BLaER1 treated with 17β-estradiol and CSF1 and Interleukin-3, amounts not matched to agents 10 nM and 100 nM (cell line): ENCODE measurements at regions not wholly inside any gene's neighbourhood (a gene's known extent, or its start where the extent isn't known, plus 50 kb on each side); places are given as distances from the start of the nearest gene placed in this dataset.

ENCODE experiments used
- H3K27ac ChIP-seq, 11 experiments: shearing (Covaris generic); formaldehyde crosslinking; 2 replicates each; pipeline ENCODE4 v1.8.1; 2022
- H3K27me3 ChIP-seq, 11 experiments: shearing (Covaris generic); formaldehyde crosslinking; 2 replicates each; pipeline ENCODE4 v1.8.1; 2022
- H3K36me3 ChIP-seq, 11 experiments: shearing (Covaris generic); formaldehyde crosslinking; 2 replicates each; pipeline ENCODE4 v1.8.1; 2022
- H3K4me1 ChIP-seq, 10 experiments: shearing (Covaris generic); formaldehyde crosslinking; 2 replicates each; pipeline ENCODE4 v1.8.1; 2022
- H3K4me2 ChIP-seq, 11 experiments: shearing (Covaris generic); formaldehyde crosslinking; 2 replicates each; pipeline ENCODE4 v1.8.1; 2022
- H3K4me3 ChIP-seq, 10 experiments: shearing (Covaris generic); formaldehyde crosslinking; 2 replicates each; pipeline ENCODE4 v1.8.1; 2022
- H3K9ac ChIP-seq, 11 experiments: shearing (Covaris generic); formaldehyde crosslinking; 2 replicates each; pipeline ENCODE4 v1.8.1; 2022
- H3K9me3 ChIP-seq, 11 experiments: shearing (Covaris generic); formaldehyde crosslinking; replicated peaks in 1 of 11; 2 replicates each; pipeline ENCODE4 v1.8.1; 2022
- H4K20me1 ChIP-seq, 11 experiments: shearing (Covaris generic); formaldehyde crosslinking; 2 replicates each; pipeline ENCODE4 v1.8.1; 2022
- Cebpa-rat ChIP-seq, 11 experiments: shearing (Covaris generic); IDR thresholded peaks; 2 replicates each; pipeline ENCODE4 v1.8.1; 2022

DNA sequence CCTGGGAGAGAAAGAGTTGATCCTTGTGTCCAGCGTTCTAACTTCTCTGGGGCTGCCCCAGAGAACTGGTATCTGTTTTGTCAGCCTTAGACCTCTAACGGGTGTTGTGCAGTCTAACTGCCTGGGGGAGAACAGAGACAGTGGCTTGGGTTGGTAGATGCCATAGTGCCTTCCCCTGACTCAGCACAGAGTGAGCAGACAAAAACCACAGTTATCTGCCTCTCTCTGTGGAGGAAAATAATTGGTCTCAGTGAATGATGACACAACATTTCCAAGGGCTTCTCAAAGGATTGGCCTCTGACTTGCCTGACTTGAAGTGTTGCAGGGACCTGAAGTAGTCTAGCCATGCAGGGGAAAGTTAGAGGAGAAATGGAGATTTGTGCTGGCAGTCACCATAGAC lies 226.2 kb upstream of the MAN1A1 start:
- Histone ChIP-seq H3K27me3 (no peaks in the 10 kb centered on the region), H3K4me3 (no peak overlapping the region), H3K4me2 (peak overlapping the region in 2 of 11 experiments; percentile 1 to 17; a peak in 1 of 22 replicates), H3K36me3 (no peaks in the 10 kb centered on the region), H3K9me3 (peaks cover 15 to 19% (median 17%) of the 10 kb centered on the region in 11 experiments; a peak in 21 of 22 replicates), H3K9ac (no peak overlapping the region), H3K27ac (no peak overlapping the region), H3K4me1 (peaks cover 0 to 11% (median 0%) of the 10 kb centered on the region in 10 experiments; a peak in 1 of 20 replicates), H4K20me1 (no peaks in the 10 kb centered on the region)
- TF ChIP-seq Cebpa-rat (IDR thresholded peaks at IDR 0.05) = no peak

DNA sequence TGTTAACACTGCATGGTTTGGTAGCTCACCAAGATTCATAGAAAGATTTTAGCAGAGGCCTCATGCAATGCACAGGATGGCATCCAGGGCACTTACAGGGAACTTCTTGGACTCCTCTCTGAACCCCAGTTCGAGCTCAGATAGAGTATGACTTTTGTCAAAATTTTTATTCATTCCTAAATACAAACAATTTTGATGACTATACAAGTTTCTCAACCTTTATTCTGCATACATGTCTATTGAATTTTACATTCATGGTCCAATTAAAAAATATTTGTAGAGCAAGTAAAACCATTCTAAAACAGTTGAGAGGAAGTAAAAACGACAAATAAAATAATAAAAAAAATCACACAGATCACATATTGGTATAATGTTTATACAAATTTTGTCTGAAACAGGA lies 219.0 kb upstream of the MAN1A1 start:
- no peak for TF ChIP-seq Cebpa-rat (IDR thresholded peaks at IDR 0.05)
- Histone ChIP-seq H3K9ac (no peak overlapping the region), H3K27ac (no peak overlapping the region), H3K4me2 (no peak overlapping the region), H3K36me3 (no peaks in the 10 kb centered on the region), H3K9me3 (no peaks in the 10 kb centered on the region), H3K4me3 (no peak overlapping the region), H3K27me3 (no peaks in the 10 kb centered on the region), H4K20me1 (no peaks in the 10 kb centered on the region), H3K4me1 (no peaks in the 10 kb centered on the region)

DNA sequence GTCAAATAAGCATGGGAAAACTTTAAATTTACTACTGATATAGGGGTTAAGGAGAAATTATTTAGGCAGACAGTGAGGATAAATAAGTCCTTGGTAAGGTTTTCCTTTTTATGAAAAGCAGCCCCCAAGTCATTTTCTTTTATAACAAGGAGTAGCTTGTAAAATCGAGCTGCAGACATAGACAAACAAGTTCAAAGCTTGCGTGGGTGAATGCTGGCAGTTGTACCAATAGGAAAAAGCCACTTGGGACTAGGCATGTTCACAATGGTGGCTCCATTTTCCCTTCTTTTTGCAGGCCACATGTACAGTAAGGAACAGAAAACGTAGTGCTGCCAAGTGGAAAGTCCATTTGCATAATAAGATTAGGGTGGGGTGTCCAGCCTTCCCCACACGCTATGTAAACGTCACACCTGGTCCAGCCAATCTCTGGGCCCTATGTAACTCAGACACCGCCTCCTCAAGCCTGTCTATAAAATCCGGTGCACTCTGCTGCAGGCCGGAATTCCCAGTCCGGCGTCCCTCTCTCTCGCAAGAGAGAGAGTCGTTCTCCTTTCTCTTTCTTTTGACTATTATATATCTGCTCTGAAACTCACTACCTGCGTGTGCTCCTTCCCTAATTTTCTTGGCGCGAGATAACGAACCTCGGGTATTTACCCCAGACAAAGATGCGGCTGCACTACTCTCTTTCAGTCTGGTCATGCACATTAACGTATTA lies 217.1 kb upstream of the MAN1A1 start:
- H3K4me1 ChIP-seq = no peaks in the 10 kb centered on the region
- no peak overlapping the region for H3K4me2 ChIP-seq
- no peaks in the 10 kb centered on the region for H4K20me1 ChIP-seq
- H3K9ac ChIP-seq = no peak overlapping the region
- no peak overlapping the region for H3K4me3 ChIP-seq
- H3K27me3 ChIP-seq = no peaks in the 10 kb centered on the region
- TF ChIP-seq Cebpa-rat (IDR thresholded peaks at IDR 0.05) = no peak
- H3K36me3 ChIP-seq = no peaks in the 10 kb centered on the region
- H3K9me3 ChIP-seq = no peaks in the 10 kb centered on the region
- no peak overlapping the region for H3K27ac ChIP-seq

DNA sequence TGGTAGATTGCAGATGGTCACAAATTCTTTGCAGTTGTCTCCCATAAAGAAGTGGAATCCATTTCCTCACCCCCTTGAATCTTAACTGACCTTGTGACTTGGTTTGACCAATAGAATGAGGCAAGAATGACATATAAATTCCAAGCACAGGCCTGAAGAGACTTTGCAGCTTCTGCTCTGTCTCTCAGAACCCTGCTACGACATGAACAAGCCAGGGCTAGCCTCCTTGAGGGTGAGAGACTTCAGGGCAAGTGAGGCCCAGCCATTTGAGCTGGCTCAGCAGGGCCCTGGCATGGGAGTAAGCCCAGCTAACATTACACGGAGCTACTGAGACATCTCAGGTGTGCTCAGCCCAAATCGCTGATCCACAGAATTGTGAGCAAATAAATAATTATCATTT lies 216.3 kb upstream of the MAN1A1 start:
- no peak overlapping the region for H3K4me3 ChIP-seq
- H3K4me1 ChIP-seq = no peaks in the 10 kb centered on the region
- no peak for TF ChIP-seq Cebpa-rat (IDR thresholded peaks at IDR 0.05)
- H3K4me2 ChIP-seq = no peak overlapping the region
- H3K27ac ChIP-seq = no peak overlapping the region
- no peak overlapping the region for H3K9ac ChIP-seq
- H3K36me3 ChIP-seq = no peaks in the 10 kb centered on the region
- no peaks in the 10 kb centered on the region for H3K9me3 ChIP-seq
- no peaks in the 10 kb centered on the region for H4K20me1 ChIP-seq
- no peaks in the 10 kb centered on the region for H3K27me3 ChIP-seq

DNA sequence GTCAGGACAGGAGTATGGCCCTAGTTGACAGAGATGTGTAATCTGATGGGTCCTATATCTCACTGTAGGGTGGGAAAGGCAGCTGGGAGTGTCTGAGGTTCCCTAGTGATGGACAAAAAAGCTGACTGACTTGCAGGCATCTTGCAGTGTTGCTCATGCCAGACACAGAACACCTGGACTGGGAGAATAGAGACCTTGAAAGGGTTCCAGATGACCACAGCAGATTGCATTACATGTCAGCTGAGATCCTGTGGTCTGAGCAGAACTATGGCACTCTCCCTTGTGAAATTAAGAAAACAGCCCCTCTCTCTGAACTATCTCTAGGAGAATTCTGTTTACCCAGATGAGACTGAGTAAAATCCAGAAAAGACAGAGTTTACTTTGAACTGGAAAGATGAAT lies 212.6 kb upstream of the MAN1A1 start:
- Histone ChIP-seq H3K4me3 (no peak overlapping the region), H3K9ac (no peak overlapping the region), H3K9me3 (no peaks in the 10 kb centered on the region), H3K27ac (no peak overlapping the region), H3K4me2 (no peak overlapping the region), H3K36me3 (no peaks in the 10 kb centered on the region), H3K4me1 (peaks cover 0 to 18% (median 0%) of the 10 kb centered on the region in 10 experiments; a peak in 5 of 20 replicates), H3K27me3 (no peaks in the 10 kb centered on the region), H4K20me1 (no peaks in the 10 kb centered on the region)
- no peak for TF ChIP-seq Cebpa-rat (IDR thresholded peaks at IDR 0.05)

DNA sequence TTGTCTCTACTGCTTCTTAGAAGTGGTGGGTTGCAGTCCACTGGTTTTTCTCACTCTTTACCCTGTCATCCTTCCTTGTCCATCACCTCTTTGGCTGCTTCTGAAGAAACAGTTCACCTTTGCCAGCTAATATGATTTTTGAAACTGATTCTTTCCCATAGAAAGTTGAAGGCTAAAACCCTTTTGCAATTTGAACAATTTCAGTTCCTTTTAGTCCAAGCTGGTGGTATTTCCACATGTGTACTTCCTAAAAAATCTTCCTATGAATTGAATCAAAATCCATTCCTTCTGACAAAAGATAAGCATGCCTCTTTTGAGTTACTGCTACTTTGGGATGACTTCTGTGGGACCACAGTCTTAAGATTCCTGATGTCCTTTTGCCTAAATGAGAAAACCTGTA lies 210.0 kb upstream of the MAN1A1 start:
- Histone ChIP-seq H3K9ac (no peak overlapping the region), H3K27ac (no peak overlapping the region), H3K9me3 (no peaks in the 10 kb centered on the region), H3K36me3 (no peaks in the 10 kb centered on the region), H3K4me1 (peaks cover 0 to 18% (median 0%) of the 10 kb centered on the region in 10 experiments; a peak in 5 of 20 replicates), H3K4me2 (peak overlapping the region in 3 of 11 experiments; percentile 8 to 78 (median 30); a peak in 5 of 22 replicates), H3K27me3 (no peaks in the 10 kb centered on the region), H3K4me3 (no peak overlapping the region), H4K20me1 (no peaks in the 10 kb centered on the region)
- TF ChIP-seq Cebpa-rat (IDR thresholded peaks at IDR 0.05) = no peak

DNA sequence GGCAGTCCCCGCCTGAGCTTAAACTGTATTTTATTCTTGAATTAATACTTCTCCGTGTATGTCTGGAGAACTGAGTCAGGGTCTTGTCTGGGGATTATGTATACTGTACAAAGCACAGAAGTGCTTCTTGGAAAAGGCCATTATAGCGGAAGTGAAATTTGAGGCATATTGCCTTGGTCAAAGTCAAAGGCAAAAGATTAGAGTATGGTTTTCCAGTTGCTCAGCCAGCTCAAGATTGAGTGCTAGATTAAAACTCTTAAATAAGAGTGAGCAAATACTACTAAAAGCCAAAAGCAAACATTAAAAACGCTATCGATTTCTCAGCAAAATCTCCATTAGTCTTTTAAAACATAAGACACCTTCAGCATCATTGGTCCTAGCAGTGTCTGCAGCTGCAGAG lies 207.7 kb upstream of the MAN1A1 start:
- Histone ChIP-seq H3K4me1 (peaks cover 0 to 19% (median 0%) of the 10 kb centered on the region in 10 experiments; a peak in 5 of 20 replicates), H3K9ac (no peak overlapping the region), H4K20me1 (no peaks in the 10 kb centered on the region), H3K4me3 (no peak overlapping the region), H3K27ac (no peak overlapping the region), H3K9me3 (peaks cover 0 to 8% (median 0%) of the 10 kb centered on the region in 11 experiments; a peak in 5 of 22 replicates), H3K4me2 (no peak overlapping the region), H3K36me3 (no peaks in the 10 kb centered on the region), H3K27me3 (no peaks in the 10 kb centered on the region)
- TF ChIP-seq Cebpa-rat (IDR thresholded peaks at IDR 0.05) = no peak

DNA sequence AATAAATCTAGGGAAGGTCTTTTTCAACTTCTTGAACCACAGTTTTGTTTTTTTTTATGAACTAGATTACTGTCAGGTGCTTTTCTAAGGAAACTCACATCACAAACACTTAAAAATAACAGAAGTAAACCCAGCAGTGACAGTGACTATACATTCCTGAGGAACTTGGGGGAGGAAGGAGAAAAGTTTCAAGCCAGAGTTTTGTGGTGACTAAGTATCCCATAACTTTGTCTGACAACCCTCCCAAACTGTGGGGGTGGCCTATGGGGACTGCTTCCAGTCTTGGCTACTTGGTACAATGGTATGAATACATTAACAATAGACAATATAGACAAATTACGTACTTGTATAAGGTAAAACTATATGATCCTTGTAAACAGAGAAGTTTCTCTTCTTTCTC lies 202.5 kb upstream of the MAN1A1 start:
- Histone ChIP-seq H3K4me2 (0 out of 22 replicates have a peak overlapping the region, but pooled peaks of 1 of the 11 experiments have one; percentile 3), H4K20me1 (no peaks in the 10 kb centered on the region), H3K9me3 (peaks cover 0 to 8% (median 0%) of the 10 kb centered on the region in 11 experiments; a peak in 5 of 22 replicates), H3K4me3 (no peak overlapping the region), H3K36me3 (no peaks in the 10 kb centered on the region), H3K27ac (no peak overlapping the region), H3K9ac (no peak overlapping the region), H3K27me3 (no peaks in the 10 kb centered on the region), H3K4me1 (peaks cover 0 to 8% (median 0%) of the 10 kb centered on the region in 10 experiments; a peak in 1 of 20 replicates)
- no peak for TF ChIP-seq Cebpa-rat (IDR thresholded peaks at IDR 0.05)

DNA sequence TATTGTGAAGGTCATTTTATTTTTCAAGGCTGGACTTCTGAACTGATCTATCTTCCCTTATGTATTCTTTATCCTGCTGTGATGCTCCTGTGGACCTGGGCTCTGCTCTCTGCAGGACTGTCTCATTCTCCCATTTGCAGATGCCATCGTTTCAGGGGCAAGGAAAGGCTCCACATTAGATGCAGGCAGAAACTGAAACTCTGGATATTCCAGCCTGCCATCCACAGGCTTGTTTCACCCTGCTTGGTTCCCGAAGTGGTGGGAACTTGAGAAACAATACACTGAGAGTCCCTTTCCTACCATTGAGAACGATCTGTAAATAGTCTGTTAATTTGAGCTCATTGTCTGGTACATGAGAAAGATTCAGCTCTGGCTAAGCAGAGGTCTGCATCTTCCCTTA lies 197.5 kb upstream of the MAN1A1 start:
- Histone ChIP-seq H3K9me3 (no peaks in the 10 kb centered on the region), H3K4me1 (peaks cover 0 to 4% (median 0%) of the 10 kb centered on the region in 10 experiments; a peak in 1 of 20 replicates), H3K36me3 (no peaks in the 10 kb centered on the region), H3K27ac (no peak overlapping the region), H3K27me3 (no peaks in the 10 kb centered on the region), H3K4me2 (no peak overlapping the region), H3K9ac (no peak overlapping the region), H3K4me3 (no peak overlapping the region), H4K20me1 (no peaks in the 10 kb centered on the region)
- no peak for TF ChIP-seq Cebpa-rat (IDR thresholded peaks at IDR 0.05)

DNA sequence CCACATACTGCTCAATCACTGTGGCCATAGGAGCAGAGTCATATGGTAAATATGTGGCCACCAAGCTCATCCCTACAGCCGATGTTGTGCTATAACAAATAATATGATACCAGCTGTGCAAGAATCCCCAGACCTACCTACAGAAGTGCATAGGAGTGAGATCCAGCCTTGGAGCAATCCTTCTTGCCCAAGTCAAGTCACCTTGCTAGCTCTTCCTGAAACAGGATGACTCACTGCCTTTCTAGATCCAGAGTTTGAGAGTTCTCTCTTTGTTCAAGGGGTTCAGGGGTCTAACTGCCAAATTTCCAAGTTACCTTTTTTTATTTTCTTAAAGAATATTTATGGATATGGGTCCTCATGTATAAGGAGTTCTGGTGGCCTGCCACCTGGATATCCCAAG lies 195.7 kb upstream of the MAN1A1 start:
- H3K4me2 ChIP-seq = no peak overlapping the region
- no peaks in the 10 kb centered on the region for H4K20me1 ChIP-seq
- H3K4me1 ChIP-seq = no peaks in the 10 kb centered on the region
- H3K4me3 ChIP-seq = no peak overlapping the region
- peaks cover 0 to 3% (median 0%) of the 10 kb centered on the region in 11 experiments; a peak in 2 of 22 replicates for H3K9me3 ChIP-seq
- no peak for TF ChIP-seq Cebpa-rat (IDR thresholded peaks at IDR 0.05)
- no peak overlapping the region for H3K27ac ChIP-seq
- H3K36me3 ChIP-seq = no peaks in the 10 kb centered on the region
- no peak overlapping the region for H3K9ac ChIP-seq
- H3K27me3 ChIP-seq = no peaks in the 10 kb centered on the region
